Osteoblast (primary cell): ENCODE measurements at regions not wholly inside any gene's neighbourhood (a gene's known extent, or its start where the extent isn't known, plus 50 kb on each side); places are given as distances from the start of the nearest gene placed in this dataset.

Experiments used
- DNase-seq: peaks from one replicate; pipeline ENCODE4 v3.0.0; 2011; ENCODE audit warnings: low spot score, mixed read lengths; ENCODE audit not compliant: insufficient read length; ENCODE audit errors: missing footprints
- H2AFZ ChIP-seq: 2 replicates; pipeline ENCODE4 v1.6.0; 2011; ENCODE audit warnings: mild to moderate bottlenecking, low read length
- H3K27ac ChIP-seq: 2 replicates; pipeline ENCODE4 v1.5.1; 2011; ENCODE audit warnings: mild to moderate bottlenecking, low read depth, low read length, moderate library complexity
- H3K27me3 ChIP-seq: 2 replicates; pipeline ENCODE4 v1.6.0; 2012; ENCODE audit warnings: mild to moderate bottlenecking, control low read depth, inconsistent platforms, low read length, moderate library complexity; ENCODE audit not compliant: insufficient read depth
- H3K36me3 ChIP-seq: 2 replicates; pipeline ENCODE4 v1.5.1; 2011; ENCODE audit warnings: mild to moderate bottlenecking, low read length, control low read depth, moderate library complexity; ENCODE audit not compliant: insufficient read depth
- H3K4me1 ChIP-seq: 2 replicates; pipeline ENCODE4 v1.5.1; 2011; ENCODE audit warnings: mild to moderate bottlenecking, low read length, control low read depth, moderate library complexity; ENCODE audit not compliant: insufficient read depth
- H3K4me2 ChIP-seq: 2 replicates; pipeline ENCODE4 v1.6.0; 2011; ENCODE audit warnings: mild to moderate bottlenecking, low read length; ENCODE audit not compliant: insufficient read depth
- H3K4me3 ChIP-seq: fragments of 200-600 bp; sonication (generic); 3 replicates; pipeline ENCODE4 v1.5.1; 2012; ENCODE audit warnings: mild to moderate bottlenecking, low read length, inconsistent platforms; ENCODE audit not compliant: insufficient read depth
- H3K79me2 ChIP-seq: 2 replicates; pipeline ENCODE4 v1.6.0; 2012; ENCODE audit warnings: mild to moderate bottlenecking, low read length, control low read depth, inconsistent platforms; ENCODE audit not compliant: insufficient read depth
- H3K9me3 ChIP-seq: 2 replicates; pipeline ENCODE4 v1.5.1; 2011; ENCODE audit warnings: low read depth, low read length, control low read depth
- H4K20me1 ChIP-seq: 2 replicates; pipeline ENCODE4 v1.6.0; 2012; ENCODE audit warnings: mild to moderate bottlenecking, low read length, control low read depth; ENCODE audit not compliant: insufficient read depth
- TF ChIP-seq, protein P1 (sequence below): IDR thresholded peaks from 2 replicates; pipeline ENCODE4 v1.5.1; 2011; ENCODE audit warnings: mild to moderate bottlenecking, low read depth, low read length, moderate library complexity; ENCODE audit errors: extremely low read depth

DNA sequence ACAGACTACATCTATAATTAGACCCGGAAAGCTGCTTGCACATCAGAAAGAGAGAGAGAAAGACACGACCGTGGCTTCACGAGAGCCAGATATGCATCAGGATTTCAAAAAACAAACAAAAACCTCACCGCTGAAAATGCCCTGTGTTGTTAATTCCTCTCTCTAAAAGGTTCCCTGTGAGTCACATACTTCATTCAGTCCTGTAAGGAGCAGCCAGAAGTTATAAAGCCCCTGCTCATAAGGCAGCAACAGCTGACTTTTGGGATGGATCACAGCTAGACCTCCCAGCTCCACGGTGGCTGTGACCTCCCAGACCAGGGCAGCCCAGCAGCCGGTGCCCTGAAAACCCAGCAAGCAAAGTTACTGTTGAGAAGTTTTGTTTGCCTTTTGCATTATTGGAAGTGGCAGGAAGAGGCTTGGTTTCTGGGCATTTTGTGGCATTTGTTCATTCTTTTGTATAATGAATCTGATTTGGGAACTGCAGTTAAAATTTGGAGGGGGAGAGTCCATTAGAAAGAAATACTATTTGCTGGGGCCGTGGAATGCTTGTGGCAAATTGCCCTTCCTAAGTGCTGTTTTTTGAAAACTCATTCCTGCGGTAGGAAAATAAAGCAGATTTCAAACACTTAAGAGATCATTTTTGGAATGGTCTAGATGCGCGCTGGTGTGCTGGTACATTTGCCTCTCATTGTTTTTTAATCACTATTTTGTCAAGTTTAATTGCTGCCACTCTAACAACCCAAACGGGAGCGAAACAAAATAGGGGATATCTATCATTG lies 520.4 kb downstream of the BCOR start:
- H3K36me3 ChIP-seq: no peaks in the 10 kb centered on the region
- TF ChIP-seq, protein P1, sequence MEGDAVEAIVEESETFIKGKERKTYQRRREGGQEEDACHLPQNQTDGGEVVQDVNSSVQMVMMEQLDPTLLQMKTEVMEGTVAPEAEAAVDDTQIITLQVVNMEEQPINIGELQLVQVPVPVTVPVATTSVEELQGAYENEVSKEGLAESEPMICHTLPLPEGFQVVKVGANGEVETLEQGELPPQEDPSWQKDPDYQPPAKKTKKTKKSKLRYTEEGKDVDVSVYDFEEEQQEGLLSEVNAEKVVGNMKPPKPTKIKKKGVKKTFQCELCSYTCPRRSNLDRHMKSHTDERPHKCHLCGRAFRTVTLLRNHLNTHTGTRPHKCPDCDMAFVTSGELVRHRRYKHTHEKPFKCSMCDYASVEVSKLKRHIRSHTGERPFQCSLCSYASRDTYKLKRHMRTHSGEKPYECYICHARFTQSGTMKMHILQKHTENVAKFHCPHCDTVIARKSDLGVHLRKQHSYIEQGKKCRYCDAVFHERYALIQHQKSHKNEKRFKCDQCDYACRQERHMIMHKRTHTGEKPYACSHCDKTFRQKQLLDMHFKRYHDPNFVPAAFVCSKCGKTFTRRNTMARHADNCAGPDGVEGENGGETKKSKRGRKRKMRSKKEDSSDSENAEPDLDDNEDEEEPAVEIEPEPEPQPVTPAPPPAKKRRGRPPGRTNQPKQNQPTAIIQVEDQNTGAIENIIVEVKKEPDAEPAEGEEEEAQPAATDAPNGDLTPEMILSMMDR: no peak
- H4K20me1 ChIP-seq: no peaks in the 10 kb centered on the region
- no peak overlapping the region for H3K27ac ChIP-seq
- no peaks in the 10 kb centered on the region for H3K79me2 ChIP-seq
- H2AFZ ChIP-seq: no peak overlapping the region
- no peak overlapping the region for H3K4me2 ChIP-seq
- peaks cover 41% of the 10 kb centered on the region for H3K27me3 ChIP-seq
- H3K4me3 ChIP-seq: no peak overlapping the region
- H3K9me3 ChIP-seq: no peaks in the 10 kb centered on the region
- no peaks in the 10 kb centered on the region for H3K4me1 ChIP-seq
- no peak for DNase-seq

DNA sequence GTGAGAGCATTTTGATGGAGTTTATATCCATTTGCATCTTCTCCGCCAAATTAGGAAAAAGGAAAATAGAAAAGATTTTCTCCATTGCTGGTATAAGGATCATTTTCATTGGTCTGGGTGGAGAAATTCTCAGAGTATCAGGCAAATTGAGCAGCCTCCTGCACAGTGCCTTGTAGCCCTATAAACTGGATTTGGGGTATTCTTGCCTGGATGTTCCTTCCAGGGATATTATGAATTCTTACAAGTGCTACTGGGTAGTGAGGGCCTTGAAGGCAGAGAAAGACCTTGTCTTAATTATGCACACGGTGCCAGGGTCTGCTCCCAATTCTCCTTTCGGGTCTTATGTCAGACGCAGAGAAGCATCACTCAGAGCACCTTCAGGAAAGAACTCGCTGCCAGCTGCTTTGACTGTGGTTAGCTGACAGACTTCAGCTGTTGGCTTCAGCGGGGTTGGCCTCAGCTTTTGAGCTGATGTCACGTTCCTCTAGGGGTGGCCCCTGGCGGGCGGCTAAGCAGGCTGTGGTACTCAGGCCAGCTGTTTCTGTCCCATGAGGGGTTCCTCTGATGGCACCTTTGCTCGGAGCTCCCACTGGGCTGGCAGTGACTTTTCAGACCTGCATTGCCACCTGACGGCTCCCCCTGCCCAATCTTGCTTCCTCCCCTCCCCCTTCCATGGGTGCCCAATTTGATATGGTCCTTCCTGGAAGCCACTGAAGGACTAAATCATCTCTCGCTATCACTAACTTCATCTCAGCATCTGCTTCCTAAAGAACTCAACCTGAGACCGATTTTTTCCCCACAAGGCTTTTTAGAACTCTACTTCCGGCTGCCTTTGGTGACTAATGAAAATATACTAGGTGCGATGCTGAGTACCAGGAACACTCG lies 519.5 kb downstream of the BCOR start:
- Histone ChIP-seq H3K27ac (no peak overlapping the region), H3K36me3 (no peaks in the 10 kb centered on the region), H3K79me2 (no peaks in the 10 kb centered on the region), H4K20me1 (no peaks in the 10 kb centered on the region), H3K4me2 (no peak overlapping the region), H3K9me3 (no peaks in the 10 kb centered on the region), H3K4me1 (no peaks in the 10 kb centered on the region), H2AFZ (no peak overlapping the region), H3K27me3 (peaks cover 36% of the 10 kb centered on the region), H3K4me3 (no peak overlapping the region)
- DNase-seq: peak; percentile 53
- TF ChIP-seq, protein P1: no peak

DNA sequence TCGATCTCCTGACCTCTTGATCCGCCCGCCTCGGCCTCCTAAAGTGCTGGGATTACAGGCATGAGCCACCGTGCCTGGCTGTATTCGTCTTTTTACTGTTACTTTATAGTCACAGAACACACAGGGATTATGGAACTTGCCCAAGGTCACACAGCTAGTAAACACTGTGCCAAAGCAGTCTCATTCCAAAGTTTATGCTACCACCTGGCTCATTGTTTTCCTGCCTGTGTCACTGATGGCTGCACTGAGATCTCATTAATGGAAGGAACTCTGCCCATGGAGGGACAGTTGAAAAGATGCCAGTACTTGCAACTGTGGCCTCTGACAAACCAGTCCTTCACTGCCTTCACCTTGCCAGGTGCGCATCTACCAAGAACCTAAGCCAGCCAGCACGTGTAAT lies 517.7 kb downstream of the BCOR start:
- Histone ChIP-seq H3K79me2 (no peaks in the 10 kb centered on the region), H2AFZ (no peak overlapping the region), H4K20me1 (no peaks in the 10 kb centered on the region), H3K27me3 (peaks cover 35% of the 10 kb centered on the region), H3K4me3 (no peak overlapping the region), H3K9me3 (peaks cover 6% of the 10 kb centered on the region), H3K4me1 (no peaks in the 10 kb centered on the region), H3K4me2 (no peak overlapping the region), H3K36me3 (no peaks in the 10 kb centered on the region), H3K27ac (no peak overlapping the region)
- TF ChIP-seq, protein P1: no peak
- DNase-seq: peak; percentile 64

DNA sequence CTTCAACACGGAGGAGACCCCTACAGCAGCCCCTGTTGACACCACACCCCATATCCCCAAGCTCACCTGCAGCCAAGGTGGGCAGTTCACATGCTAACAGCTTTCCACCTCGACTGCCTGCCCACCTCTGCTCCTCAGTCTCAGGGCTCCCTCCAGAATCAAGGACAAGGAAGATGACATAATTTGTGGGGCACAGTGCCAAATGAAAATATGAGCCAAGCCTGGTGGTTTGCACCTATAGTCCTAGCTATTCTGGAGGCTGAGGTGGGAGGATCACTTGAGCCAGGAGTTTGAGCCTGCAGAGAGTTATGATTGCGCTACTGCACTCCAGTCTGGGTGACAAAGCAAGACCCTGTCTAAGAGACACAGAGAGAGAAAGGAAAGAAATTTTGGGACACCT lies 516.3 kb downstream of the BCOR start:
- Histone ChIP-seq H3K27ac (no peak overlapping the region), H3K79me2 (no peaks in the 10 kb centered on the region), H3K4me3 (no peak overlapping the region), H3K27me3 (peaks cover 33% of the 10 kb centered on the region), H3K9me3 (peaks cover 6% of the 10 kb centered on the region), H4K20me1 (no peaks in the 10 kb centered on the region), H3K4me1 (no peaks in the 10 kb centered on the region), H2AFZ (no peak overlapping the region), H3K4me2 (no peak overlapping the region), H3K36me3 (no peaks in the 10 kb centered on the region)
- TF ChIP-seq, protein P1: no peak
- no peak for DNase-seq
